Heart left ventricle (tissue), 13 donors: ENCODE measurements at regions not wholly inside any gene's neighbourhood (a gene's known extent, or its start where the extent isn't known, plus 50 kb on each side); places are given as distances from the start of the nearest gene placed in this dataset.

Experiments used
- CTCF ChIP-seq, 12 donors: fragments of 200-600 bp; sonication (generic) in 4 of 12; IDR thresholded peaks; one replicate each; pipeline versions ENCODE4 v1.5.0 to v1.8.0; 2018 to 2022; ENCODE audit warnings: antibody characterized with exemption in 12 of 12, mild to moderate bottlenecking in 5 of 12
- POLR2A ChIP-seq, 2 donors: fragments of 450-650 bp; IDR thresholded peaks; one replicate each; pipeline ENCODE4 v1.6.1; 2017; ENCODE audit warnings: antibody characterized with exemption in 2 of 2, mild to moderate bottlenecking in 2 of 2, moderate library complexity in 2 of 2
- donor health status: ischemic (EF 13 %, LVEDD 7.1; RV severe dilation, severe dysfunction).
- donor health status: DM: no; HTN: yes; CAD: no.
- donor health status: DM: no; HTN: no; CAD: no.
- donor health status: ischemic (EF 25% LVEDD 6.9; RV normal size, moderate dysfunction).
- donor health status: ischemic (EF 25% LVEDD 5.7; RV mildly dilated, moderate dysfunction).
- donor health status: ischemic (EF 35%, LVEDD 5.7; RV mildly dilated, moderate dysfunction).
- donor health status: nonischemic (EF 11% LVEDD 7.7; RV severe dilation, severe dysfunction).
- donor health status: DM: yes; HTN: yes; CAD: no.
- donor health status: PGD.
- donor health status: ischemic (EF 29% LVEDD 5.4; RV normal size, mild dysfunction).
- donor health status: nonischemic (EF 23%, LVEDD 6.1; RV moderate dilation, normal function).

GRCh38 chr12:24711056-24712008 is 237.6 kb downstream of the BCAT1 start:
- TF ChIP-seq CTCF (IDR thresholded peaks at IDR 0.05) (no peak), POLR2A (IDR thresholded peaks at IDR 0.05) (no peak)
